SU-DHL-6 (cell line): ENCODE measurements at regions not wholly inside any gene's neighbourhood (a gene's known extent, or its start where the extent isn't known, plus 50 kb on each side); places are given as distances from the start of the nearest gene placed in this dataset.

Experiments used
- H2AFZ ChIP-seq: fragments of 200-600 bp; sonication (generic); 2 replicates; pipeline ENCODE4 v1.6.1; 2014; ENCODE audit warnings: low read depth, mild to moderate bottlenecking, moderate library complexity, mixed read lengths, antibody characterized with exemption, low read length; ENCODE audit not compliant: severe bottlenecking
- H3F3A ChIP-seq: fragments of 200-600 bp; shearing (Covaris generic); 2 replicates; pipeline ENCODE4 v1.6.0; 2016; ENCODE audit warnings: antibody characterized with exemption, mild to moderate bottlenecking; ENCODE audit not compliant: insufficient read depth
- H3K27ac ChIP-seq: fragments of 200-600 bp; sonication (generic); 2 replicates; pipeline ENCODE4 v1.5.1; 2016; ENCODE audit warnings: low read depth, mild to moderate bottlenecking, low read length, moderate library complexity, mixed read lengths
- H3K27me3 ChIP-seq: fragments of 200-600 bp; sonication (generic), shearing (Covaris generic); 2 replicates; pipeline ENCODE4 v1.6.0; 2014; ENCODE audit warnings: mild to moderate bottlenecking, low read length
- H3K36me3 ChIP-seq: fragments of 200-600 bp; sonication (generic); 2 replicates; pipeline ENCODE4 v1.6.1; 2014; ENCODE audit warnings: mild to moderate bottlenecking, low read length, mixed read lengths
- H3K4me2 ChIP-seq: fragments of 300-600, 200-600 bp; shearing (Covaris generic), sonication (generic); 2 replicates; pipeline ENCODE4 v1.6.0; 2014; ENCODE audit warnings: low read length, low read depth, mild to moderate bottlenecking; ENCODE audit not compliant: poor library complexity, severe bottlenecking
- H3K4me3 ChIP-seq: fragments of 200-600 bp; sonication (generic); 2 replicates; pipeline ENCODE4 v1.5.1; 2014; ENCODE audit warnings: antibody characterized with exemption, low read length, mild to moderate bottlenecking, mixed read lengths; ENCODE audit not compliant: insufficient read depth, poor library complexity, severe bottlenecking
- H3K79me2 ChIP-seq: fragments of 200-600 bp; sonication (generic); 2 replicates; pipeline ENCODE4 v1.6.1; 2014; ENCODE audit warnings: mild to moderate bottlenecking, low read length, moderate library complexity; ENCODE audit not compliant: insufficient read depth
- H3K9ac ChIP-seq: fragments of 200-600 bp; sonication (generic); 2 replicates; pipeline ENCODE4 v1.7.0; 2014; ENCODE audit warnings: mild to moderate bottlenecking, low read length
- H3K9me2 ChIP-seq: fragments of 200-600 bp; sonication (generic); replicated peaks from 2 replicates; pipeline ENCODE4 v1.6.1; 2014; ENCODE audit warnings: low read length; ENCODE audit not compliant: insufficient read depth
- H3K9me3 ChIP-seq: fragments of 200-600 bp; sonication (generic); 2 replicates; pipeline ENCODE4 v1.6.1; 2014; ENCODE audit warnings: low read length, mixed read lengths; ENCODE audit not compliant: insufficient read depth
- H4K20me1 ChIP-seq: fragments of 200-600 bp; sonication (generic); 2 replicates; pipeline ENCODE4 v1.6.1; 2014; ENCODE audit warnings: low read depth, mild to moderate bottlenecking, antibody characterized with exemption, low read length, moderate library complexity, mixed read lengths
- EZH2phosphoT487 ChIP-seq: fragments of 200-600 bp; sonication (generic), shearing (Covaris generic); conservative IDR thresholded peaks from 2 replicates; pipeline ENCODE4 v1.6.1; 2018; ENCODE audit warnings: mild to moderate bottlenecking, antibody characterized with exemption, low read length, moderate library complexity, mixed read lengths
- TF ChIP-seq, protein P1 (sequence below): fragments of 200-600 bp; sonication (generic); IDR thresholded peaks from one replicate; pipeline ENCODE4 v1.5.1; 2017; ENCODE audit warnings: antibody characterized with exemption, mild to moderate bottlenecking, low read length, moderate library complexity; ENCODE audit not compliant: insufficient read depth, poor library complexity, severe bottlenecking

DNA sequence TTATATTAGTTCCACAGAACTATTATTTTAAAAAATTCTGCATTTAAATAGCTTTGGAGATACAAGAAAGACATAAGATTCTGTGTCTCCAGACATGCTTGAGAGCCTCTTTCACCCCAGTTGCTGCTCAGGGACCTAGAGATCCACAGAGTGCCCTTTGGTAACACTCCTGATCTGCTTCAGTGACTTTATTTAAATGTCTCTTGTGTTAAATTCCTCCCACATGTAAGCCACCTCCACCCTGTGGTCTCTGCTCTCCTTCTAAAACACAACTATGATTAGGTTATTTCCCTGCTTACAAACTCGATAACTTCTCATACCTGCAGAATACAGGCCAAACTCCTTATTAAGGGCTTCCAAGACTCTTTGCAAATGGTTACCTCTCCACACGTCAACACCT lies 141.0 kb downstream of the RFC3 start:
- no peaks in the 10 kb centered on the region for H3K36me3 ChIP-seq
- H3K9ac ChIP-seq: no peak overlapping the region
- no peak overlapping the region for H2AFZ ChIP-seq
- H3K9me3 ChIP-seq: no peaks in the 10 kb centered on the region
- no peaks in the 10 kb centered on the region for H4K20me1 ChIP-seq
- no peaks in the 10 kb centered on the region for H3K27me3 ChIP-seq
- H3K4me2 ChIP-seq: no peak overlapping the region
- no peaks in the 10 kb centered on the region for H3K9me2 ChIP-seq
- H3K4me3 ChIP-seq: no peak overlapping the region
- no peaks in the 10 kb centered on the region for H3K79me2 ChIP-seq
- TF ChIP-seq, protein P1, sequence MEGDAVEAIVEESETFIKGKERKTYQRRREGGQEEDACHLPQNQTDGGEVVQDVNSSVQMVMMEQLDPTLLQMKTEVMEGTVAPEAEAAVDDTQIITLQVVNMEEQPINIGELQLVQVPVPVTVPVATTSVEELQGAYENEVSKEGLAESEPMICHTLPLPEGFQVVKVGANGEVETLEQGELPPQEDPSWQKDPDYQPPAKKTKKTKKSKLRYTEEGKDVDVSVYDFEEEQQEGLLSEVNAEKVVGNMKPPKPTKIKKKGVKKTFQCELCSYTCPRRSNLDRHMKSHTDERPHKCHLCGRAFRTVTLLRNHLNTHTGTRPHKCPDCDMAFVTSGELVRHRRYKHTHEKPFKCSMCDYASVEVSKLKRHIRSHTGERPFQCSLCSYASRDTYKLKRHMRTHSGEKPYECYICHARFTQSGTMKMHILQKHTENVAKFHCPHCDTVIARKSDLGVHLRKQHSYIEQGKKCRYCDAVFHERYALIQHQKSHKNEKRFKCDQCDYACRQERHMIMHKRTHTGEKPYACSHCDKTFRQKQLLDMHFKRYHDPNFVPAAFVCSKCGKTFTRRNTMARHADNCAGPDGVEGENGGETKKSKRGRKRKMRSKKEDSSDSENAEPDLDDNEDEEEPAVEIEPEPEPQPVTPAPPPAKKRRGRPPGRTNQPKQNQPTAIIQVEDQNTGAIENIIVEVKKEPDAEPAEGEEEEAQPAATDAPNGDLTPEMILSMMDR: no peak
- TF ChIP-seq EZH2phosphoT487: no peak
- H3F3A ChIP-seq: no peaks in the 10 kb centered on the region
- H3K27ac ChIP-seq: no peak overlapping the region

- H3K9me3 ChIP-seq: no peaks in the 10 kb centered on the region
- no peak overlapping the region for H3K4me2 ChIP-seq
- H3K27me3 ChIP-seq: no peaks in the 10 kb centered on the region
- no peaks in the 10 kb centered on the region for H3K36me3 ChIP-seq
- no peak overlapping the region for H3K9ac ChIP-seq
- TF ChIP-seq, protein P1: no peak
- no peak for TF ChIP-seq EZH2phosphoT487
- H3K4me3 ChIP-seq: no peak overlapping the region
- no peaks in the 10 kb centered on the region for H3K79me2 ChIP-seq
- H3K9me2 ChIP-seq: no peaks in the 10 kb centered on the region
- no peak overlapping the region for H3K27ac ChIP-seq
- no peaks in the 10 kb centered on the region for H3F3A ChIP-seq
- H2AFZ ChIP-seq: no peak overlapping the region
- no peaks in the 10 kb centered on the region for H4K20me1 ChIP-seq
Observed at GRCh38 chr13:33963134-33963533, 145.2 kb downstream of the RFC3 start.

DNA sequence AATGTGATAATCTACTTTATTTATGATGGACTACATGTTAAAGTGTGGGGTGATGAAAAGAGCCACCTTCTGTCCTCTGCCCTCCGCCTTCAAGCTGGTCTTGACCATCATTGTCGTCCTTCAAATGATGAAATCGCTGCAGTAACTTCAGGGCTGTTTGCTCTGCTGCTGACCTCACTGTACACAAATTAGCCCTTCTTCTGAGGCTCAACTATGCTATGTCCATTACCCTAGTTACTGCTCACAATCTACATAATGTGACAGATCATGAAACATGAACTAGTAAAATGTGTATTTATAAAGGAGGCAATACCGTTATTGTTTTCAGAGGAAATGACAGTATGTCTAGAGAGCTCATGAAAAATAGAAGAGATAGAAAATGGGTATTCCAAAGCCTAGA lies 145.9 kb downstream of the RFC3 start:
- Histone ChIP-seq H3K9ac (no peak overlapping the region), H3K4me3 (no peak overlapping the region), H3K4me2 (no peak overlapping the region), H4K20me1 (no peaks in the 10 kb centered on the region), H3K27me3 (no peaks in the 10 kb centered on the region), H3K9me3 (no peaks in the 10 kb centered on the region), H2AFZ (no peak overlapping the region), H3K27ac (no peak overlapping the region), H3K36me3 (no peaks in the 10 kb centered on the region), H3K79me2 (no peaks in the 10 kb centered on the region), H3F3A (no peaks in the 10 kb centered on the region), H3K9me2 (no peaks in the 10 kb centered on the region)
- TF ChIP-seq EZH2phosphoT487: no peak
- TF ChIP-seq, protein P1: no peak
